ENCODE measurements at regions not wholly inside any gene's neighbourhood (a gene's known extent, or its start where the extent isn't known, plus 50 kb on each side); places are given as distances from the start of the nearest gene placed in this dataset.

- H3F3A ChIP-seq (ENCODE audit: low read length, unreplicated experiment): no peaks in the 10 kb centered on the region
- no peaks in the 10 kb centered on the region for H3K9me3 ChIP-seq (ENCODE audit: low read length)
- H3K4me1 ChIP-seq (ENCODE audit: insufficient read depth, low read length): peaks cover 5% of the 10 kb centered on the region
- H3K9me2 ChIP-seq (replicated peaks; ENCODE audit: low read length): no peaks in the 10 kb centered on the region
- ChIA-PET POLR2A (ENCODE audit: unreplicated experiment) (no interaction called here), CTCF (no interaction called here)
- DNase-seq (peak; percentile 50), ATAC-seq (peak; percentile 90)
- H4K20me1 ChIP-seq (ENCODE audit: low read length): no peaks in the 10 kb centered on the region
- H3K9ac ChIP-seq (ENCODE audit: low read length): no peak overlapping the region
- no peaks in the 10 kb centered on the region for H3K79me2 ChIP-seq (ENCODE audit: low read length)
- H3K27ac ChIP-seq (ENCODE audit: low read length): no peak overlapping the region
- no peak overlapping the region for H2AFZ ChIP-seq (ENCODE audit: low read length)
- H3K4me3 ChIP-seq (ENCODE audit: low read length): no peak overlapping the region
- H3K36me3 ChIP-seq (ENCODE audit: low read depth, low read length): no peaks in the 10 kb centered on the region
- TF ChIP-seq CTCF (conservative IDR thresholded peaks at IDR 0.05; ENCODE audit: low read depth, low read length) (no peak), EZH2phosphoT487 (IDR thresholded peaks at IDR 0.05; ENCODE audit: borderline replicate concordance, low read length) (no peak), EZH2 (IDR thresholded peaks at IDR 0.05; ENCODE audit: low read length, unreplicated experiment) (no peak)
- no peaks in the 10 kb centered on the region for H3K27me3 ChIP-seq (ENCODE audit: low read length)
- H3K4me2 ChIP-seq (ENCODE audit: low read length): peak overlapping the region; percentile 11; the same call in 1 of the 2 replicates
- intact Hi-C loops (cut with micrococcal nuclease): no loop called here
- BruUV-seq (replicated peaks): no TSS peak
These were observed 417.5 kb upstream of the TBX3 start for GRCh38 chr12:115101520-115101919.

GRCh38 chr12:115097416-115097815, 413.4 kb upstream of the TBX3 start:
- H4K20me1 ChIP-seq (ENCODE audit: low read length): no peaks in the 10 kb centered on the region
- no peaks in the 10 kb centered on the region for H3K36me3 ChIP-seq (ENCODE audit: low read depth, low read length)
- DNase-seq (no peak), ATAC-seq (no peak)
- H3K27me3 ChIP-seq (ENCODE audit: low read length): no peaks in the 10 kb centered on the region
- CTCF ChIA-PET: no interaction called here
- BruUV-seq (replicated peaks): no TSS peak
- no peak overlapping the region for H3K27ac ChIP-seq (ENCODE audit: low read length)
- no peak for TF ChIP-seq CTCF (conservative IDR thresholded peaks at IDR 0.05; ENCODE audit: low read depth, low read length)
- no peak for TF ChIP-seq EZH2 (IDR thresholded peaks at IDR 0.05; ENCODE audit: low read length, unreplicated experiment)
- no peak for TF ChIP-seq EZH2phosphoT487 (IDR thresholded peaks at IDR 0.05; ENCODE audit: borderline replicate concordance, low read length)
- no peak overlapping the region for H3K4me2 ChIP-seq (ENCODE audit: low read length)
- H3K4me1 ChIP-seq (ENCODE audit: insufficient read depth, low read length): peaks cover 5% of the 10 kb centered on the region
- no peak overlapping the region for H2AFZ ChIP-seq (ENCODE audit: low read length)
- no peaks in the 10 kb centered on the region for H3K9me3 ChIP-seq (ENCODE audit: low read length)
- no peaks in the 10 kb centered on the region for H3F3A ChIP-seq (ENCODE audit: low read length, unreplicated experiment)
- no peak overlapping the region for H3K9ac ChIP-seq (ENCODE audit: low read length)
- no peaks in the 10 kb centered on the region for H3K9me2 ChIP-seq (replicated peaks; ENCODE audit: low read length)
- no peak overlapping the region for H3K4me3 ChIP-seq (ENCODE audit: low read length)
- POLR2A ChIA-PET (ENCODE audit: unreplicated experiment): no interaction called here
- H3K79me2 ChIP-seq (ENCODE audit: low read length): no peaks in the 10 kb centered on the region
- intact Hi-C loops (cut with micrococcal nuclease): no loop called here

GRCh38 chr12:115096588-115097397, 412.8 kb upstream of the TBX3 start:
- Histone ChIP-seq H3K9me2 (replicated peaks; ENCODE audit: low read length) (no peaks in the 10 kb centered on the region), H3K4me3 (ENCODE audit: low read length) (no peak overlapping the region), H3F3A (ENCODE audit: low read length, unreplicated experiment) (no peaks in the 10 kb centered on the region), H3K9me3 (ENCODE audit: low read length) (no peaks in the 10 kb centered on the region), H3K27ac (ENCODE audit: low read length) (no peak overlapping the region), H3K79me2 (ENCODE audit: low read length) (no peaks in the 10 kb centered on the region), H3K4me1 (ENCODE audit: insufficient read depth, low read length) (peaks cover 3% of the 10 kb centered on the region), H4K20me1 (ENCODE audit: low read length) (no peaks in the 10 kb centered on the region), H2AFZ (ENCODE audit: low read length) (no peak overlapping the region), H3K36me3 (ENCODE audit: low read depth, low read length) (no peaks in the 10 kb centered on the region), H3K9ac (ENCODE audit: low read length) (no peak overlapping the region), H3K27me3 (ENCODE audit: low read length) (no peaks in the 10 kb centered on the region), H3K4me2 (ENCODE audit: low read length) (no peak overlapping the region)
- intact Hi-C loops (cut with micrococcal nuclease): no loop called here
- DNase-seq (no peak), ATAC-seq (no peak)
- TF ChIP-seq EZH2phosphoT487 (IDR thresholded peaks at IDR 0.05; ENCODE audit: borderline replicate concordance, low read length): no peak
- no peak for TF ChIP-seq CTCF (conservative IDR thresholded peaks at IDR 0.05; ENCODE audit: low read depth, low read length)
- TF ChIP-seq EZH2 (IDR thresholded peaks at IDR 0.05; ENCODE audit: low read length, unreplicated experiment): no peak
- BruUV-seq (replicated peaks): no TSS peak
- ChIA-PET POLR2A (ENCODE audit: unreplicated experiment) (no interaction called here), CTCF (no interaction called here)
